Endodermal cell (in vitro differentiated cells): ENCODE measurements at regions not wholly inside any gene's neighbourhood (a gene's known extent, or its start where the extent isn't known, plus 50 kb on each side); places are given as distances from the start of the nearest gene placed in this dataset.

ENCODE experiments used
- DNase-seq: peaks from one replicate; pipeline ENCODE4 v3.0.0-alpha.2; 2017
- H3K27ac ChIP-seq: 2 replicates; pipeline ENCODE4 v1.5.1; 2013; ENCODE audit warnings: mild to moderate bottlenecking, low read depth, low read length, moderate library complexity
- H3K27me3 ChIP-seq: 2 replicates; pipeline ENCODE4 v1.6.1; 2013; ENCODE audit warnings: mild to moderate bottlenecking, low read length, moderate library complexity; ENCODE audit not compliant: insufficient read depth, control insufficient read depth, poor library complexity, severe bottlenecking
- H3K36me3 ChIP-seq: 2 replicates; pipeline ENCODE4 v1.7.0; 2013; ENCODE audit warnings: mild to moderate bottlenecking, low read length, moderate library complexity; ENCODE audit not compliant: control insufficient read depth, insufficient read depth
- H3K4me1 ChIP-seq: one replicate; pipeline ENCODE4 v1.7.0; 2013; ENCODE audit warnings: low read length; ENCODE audit not compliant: control insufficient read depth, insufficient read depth
- H3K4me3 ChIP-seq: 2 replicates; pipeline ENCODE4 v1.5.1; 2013; ENCODE audit warnings: mild to moderate bottlenecking, low read length, moderate library complexity
- H3K9ac ChIP-seq: 2 replicates; pipeline ENCODE4 v1.6.1; 2013; ENCODE audit warnings: mild to moderate bottlenecking, low read length, moderate library complexity; ENCODE audit not compliant: poor library complexity, severe bottlenecking; ENCODE audit errors: extremely low read depth
- H3K9me3 ChIP-seq: 2 replicates; pipeline ENCODE4 v1.6.1; 2013; ENCODE audit warnings: mild to moderate bottlenecking, low read length, moderate library complexity; ENCODE audit not compliant: control insufficient read depth
- H3K27ac Mint-ChIP-seq: 2 replicates; pipeline ENCODE4 v1.8.0; 2020; ENCODE audit warnings: mixed read lengths
- H3K27me3 Mint-ChIP-seq: 2 replicates; pipeline ENCODE4 v1.8.0; 2021; ENCODE audit warnings: mild to moderate bottlenecking, mixed read lengths; ENCODE audit not compliant: insufficient read depth
- H3K36me3 Mint-ChIP-seq: 2 replicates; pipeline ENCODE4 v1.8.0; 2020; ENCODE audit warnings: low read depth, mixed read lengths
- H3K4me1 Mint-ChIP-seq: 2 replicates; pipeline ENCODE4 v1.8.0; 2020; ENCODE audit warnings: mixed read lengths
- H3K4me3 Mint-ChIP-seq: 2 replicates; pipeline ENCODE4 v1.8.0; 2020; ENCODE audit warnings: mild to moderate bottlenecking, moderate library complexity, mixed read lengths
- H3K9me3 Mint-ChIP-seq: 2 replicates; pipeline ENCODE4 v1.8.0; 2020; ENCODE audit warnings: mild to moderate bottlenecking, mixed read lengths
- CTCF ChIP-seq: fragments of 200-600 bp; sonication (generic); conservative IDR thresholded peaks from 2 replicates; pipeline ENCODE4 v1.5.0; 2021; ENCODE audit warnings: antibody characterized with exemption, mild to moderate bottlenecking
- WGBS, 2 experiments: methylation state at CpG; one replicate each; pipeline versions ENCODE4 v1.1.5 to v1.1.7; 2013; ENCODE audit warnings: missing lambda C conversion rate in 2 of 2, mixed read lengths in 1 of 2; ENCODE audit not compliant: insufficient coverage in 1 of 2, insufficient read length in 1 of 2; 5-methylcytosine and 5-hydroxymethylcytosine counted together

- no peaks in the 10 kb centered on the region for H3K4me1 Mint-ChIP-seq
- H3K27me3 ChIP-seq, result no peaks in the 10 kb centered on the region
- H3K4me3 Mint-ChIP-seq, result no peak overlapping the region
- 82% methylated on average over 2 of the region's 3 CpGs; no CpG with 5 or more reads in 1 of the 2 experiments for WGBS, 2 experiments
- H3K9ac ChIP-seq, result no peak overlapping the region
- no peak overlapping the region for H3K27ac ChIP-seq
- no peaks in the 10 kb centered on the region for H3K4me1 ChIP-seq
- H3K36me3 Mint-ChIP-seq, result no peaks in the 10 kb centered on the region
- no peak overlapping the region for H3K4me3 ChIP-seq
- H3K9me3 ChIP-seq, result no peaks in the 10 kb centered on the region
- no peaks in the 10 kb centered on the region for H3K27me3 Mint-ChIP-seq
- no peaks in the 10 kb centered on the region for H3K36me3 ChIP-seq
- DNase-seq, result no peak
- no peak for TF ChIP-seq CTCF
- no peak overlapping the region for H3K27ac Mint-ChIP-seq
- H3K9me3 Mint-ChIP-seq, result peaks cover 1% of the 10 kb centered on the region
Observed at GRCh38 chr1:104953555-104953954, 1203.9 kb downstream of the AMY1C start.

- Histone ChIP-seq H3K27me3 (no peaks in the 10 kb centered on the region), H3K36me3 (no peaks in the 10 kb centered on the region), H3K27ac (no peak overlapping the region), H3K9me3 (no peaks in the 10 kb centered on the region), H3K4me3 (no peak overlapping the region), H3K4me1 (no peaks in the 10 kb centered on the region), H3K9ac (no peak overlapping the region)
- TF ChIP-seq CTCF, result no peak
- WGBS, 2 experiments, result 90% methylated on average over 2 of the region's 2 CpGs; no CpG with 5 or more reads in 1 of the 2 experiments
- Mint-ChIP-seq H3K9me3 (no peaks in the 10 kb centered on the region), H3K36me3 (no peaks in the 10 kb centered on the region), H3K4me3 (no peak overlapping the region), H3K4me1 (no peaks in the 10 kb centered on the region), H3K27me3 (no peaks in the 10 kb centered on the region), H3K27ac (no peak overlapping the region)
- no peak for DNase-seq
Observed at GRCh38 chr1:104973516-104973915, 1223.8 kb downstream of the AMY1C start.

GRCh38 chr1:104979651-104980050 is 1230.0 kb downstream of the AMY1C start:
- Histone ChIP-seq H3K27me3 (no peaks in the 10 kb centered on the region), H3K4me1 (no peaks in the 10 kb centered on the region), H3K36me3 (no peaks in the 10 kb centered on the region), H3K9ac (no peak overlapping the region), H3K27ac (no peak overlapping the region), H3K4me3 (no peak overlapping the region), H3K9me3 (peaks cover 2% of the 10 kb centered on the region)
- Mint-ChIP-seq H3K9me3 (peaks cover 3% of the 10 kb centered on the region), H3K4me1 (no peaks in the 10 kb centered on the region), H3K36me3 (no peaks in the 10 kb centered on the region), H3K27me3 (no peaks in the 10 kb centered on the region), H3K4me3 (no peak overlapping the region), H3K27ac (no peak overlapping the region)
- no peak for DNase-seq
- TF ChIP-seq CTCF, result no peak
- 71 to 80% methylated on average over 1 of the region's 1 CpG for WGBS, 2 experiments
